ENCODE measurements at regions not wholly inside any gene's neighbourhood (a gene's known extent, or its start where the extent isn't known, plus 50 kb on each side); places are given as distances from the start of the nearest gene placed in this dataset.
"Not testable (repeated sequence)": the region's sequence is repeated elsewhere in the genome, so short reads cannot be mapped to it uniquely, and the experiment has no call there.

- H3K4me1 ChIP-seq (ENCODE audit: control insufficient read depth, insufficient read depth, low read length); H3K4me2 ChIP-seq (ENCODE audit: low read length); H3K9ac ChIP-seq (ENCODE audit: low read depth, low read length); H3K27me3 ChIP-seq (ENCODE audit: control insufficient read depth, insufficient read depth, low read length); H3K9me3 ChIP-seq (replicated peaks; ENCODE audit: low read length); H3K36me3 ChIP-seq (ENCODE audit: insufficient read depth, low read length); H3K4me3 ChIP-seq (ENCODE audit: low read length): not testable (repeated sequence)
Observed at GRCh38 chr9:78088190-78088589, 56.6 kb upstream of the GNAQ start.
